Liver (tissue), 8 donors: ENCODE measurements at regions not wholly inside any gene's neighbourhood (a gene's known extent, or its start where the extent isn't known, plus 50 kb on each side); places are given as distances from the start of the nearest gene placed in this dataset.

Experiments used
- DNase-seq: peaks from one replicate; pipeline ENCODE4 v3.0.0-alpha.2; 2017; ENCODE audit warnings: low spot score
- H3K27ac ChIP-seq, 2 donors: one replicate each; pipeline ENCODE4 v1.7.0; 2013; ENCODE audit warnings: inconsistent platforms in 2 of 2, low read length in 2 of 2, control low read depth in 1 of 2, low read depth in 1 of 2, mild to moderate bottlenecking in 1 of 2
- H3K27me3 ChIP-seq, 4 donors: one replicate each; pipeline versions ENCODE4 v1.6.1 to v1.7.0; 2013; ENCODE audit warnings: low read length in 3 of 4, inconsistent platforms in 1 of 4, mild to moderate bottlenecking in 1 of 4, moderate library complexity in 1 of 4; ENCODE audit not compliant: control insufficient read depth in 4 of 4, insufficient read depth in 4 of 4
- H3K36me3 ChIP-seq, 4 donors: one replicate each; pipeline versions ENCODE4 v1.6.1 to v1.7.0; 2013; ENCODE audit warnings: low read length in 3 of 4, mild to moderate bottlenecking in 3 of 4, low read depth in 1 of 4, moderate library complexity in 1 of 4; ENCODE audit not compliant: control insufficient read depth in 4 of 4, insufficient read depth in 3 of 4
- H3K4me1 ChIP-seq, 4 donors: one replicate each; pipeline versions ENCODE4 v1.6.1 to v1.7.0; 2013; ENCODE audit warnings: low read length in 3 of 4, mild to moderate bottlenecking in 3 of 4, moderate library complexity in 1 of 4; ENCODE audit not compliant: control insufficient read depth in 4 of 4, insufficient read depth in 4 of 4
- H3K4me3 ChIP-seq, 3 donors: one replicate each; pipeline versions ENCODE4 v1.6.1 to v1.7.0; 2013; ENCODE audit warnings: low read length in 3 of 3, control low read depth in 1 of 3, low read depth in 1 of 3, mild to moderate bottlenecking in 1 of 3
- H3K9ac ChIP-seq, 2 donors: one replicate each; pipeline ENCODE4 v1.7.0; 2013; ENCODE audit warnings: low read length in 2 of 2, mild to moderate bottlenecking in 2 of 2, moderate library complexity in 2 of 2, control low read depth in 1 of 2, low read depth in 1 of 2
- H3K9me3 ChIP-seq, 4 donors: one replicate each; pipeline versions ENCODE4 v1.6.1 to v1.7.0; 2013; ENCODE audit warnings: low read length in 3 of 4; ENCODE audit not compliant: control insufficient read depth in 4 of 4
- ATF3 ChIP-seq: IDR thresholded peaks from 2 replicates; pipeline ENCODE4 v1.6.1; 2016; ENCODE audit warnings: antibody characterized with exemption
- CTCF ChIP-seq: fragments of 150-350 bp; IDR thresholded peaks from 2 replicates; pipeline ENCODE4 v1.5.1; 2017; ENCODE audit warnings: improper control_type of control experiment, low read depth, low read length; ENCODE audit not compliant: missing input control
- EGR1 ChIP-seq, 2 donors: IDR thresholded peaks; 2 replicates each; pipeline ENCODE4 v1.6.1; 2016 to 2018; ENCODE audit warnings: antibody characterized with exemption in 2 of 2, low read depth in 2 of 2
- FOXA1 ChIP-seq: IDR thresholded peaks from 2 replicates; pipeline ENCODE4 v1.6.1; 2016; ENCODE audit warnings: antibody characterized with exemption
- FOXA2 ChIP-seq: IDR thresholded peaks from 2 replicates; pipeline ENCODE4 v1.6.1; 2016; ENCODE audit warnings: antibody characterized with exemption
- HNF4A ChIP-seq, 2 donors: conservative IDR thresholded peaks; 2 replicates each; pipeline ENCODE4 v1.6.1; 2016; ENCODE audit warnings: antibody characterized with exemption in 2 of 2, mild to moderate bottlenecking in 2 of 2
- HNF4G ChIP-seq: IDR thresholded peaks from 2 replicates; pipeline ENCODE4 v1.6.1; 2016; ENCODE audit warnings: antibody characterized with exemption
- JUND ChIP-seq, 2 donors: IDR thresholded peaks; 2 replicates each; pipeline ENCODE4 v1.6.1; 2016; ENCODE audit warnings: antibody characterized with exemption in 2 of 2
- RAD21 ChIP-seq, 2 donors: IDR thresholded peaks; 2 replicates each; pipeline ENCODE4 v1.6.1; 2016; ENCODE audit warnings: antibody characterized with exemption in 2 of 2, mild to moderate bottlenecking in 2 of 2
- REST ChIP-seq: IDR thresholded peaks from 2 replicates; pipeline ENCODE4 v1.6.1; 2016; ENCODE audit warnings: antibody characterized with exemption, mild to moderate bottlenecking
- RXRA ChIP-seq, 2 donors: IDR thresholded peaks; 2 replicates each; pipeline ENCODE4 v1.6.1; 2017 to 2018; ENCODE audit warnings: antibody characterized with exemption in 2 of 2, mild to moderate bottlenecking in 1 of 2
- SP1 ChIP-seq: IDR thresholded peaks from 2 replicates; pipeline ENCODE4 v1.6.1; 2018; ENCODE audit warnings: antibody characterized with exemption, mild to moderate bottlenecking
- TAF1 ChIP-seq: conservative IDR thresholded peaks from 2 replicates; pipeline ENCODE4 v1.6.1; 2016; ENCODE audit warnings: antibody characterized with exemption, mild to moderate bottlenecking
- YY1 ChIP-seq: IDR thresholded peaks from 2 replicates; pipeline ENCODE4 v1.6.1; 2016; ENCODE audit warnings: antibody characterized with exemption, mild to moderate bottlenecking
- WGBS: extraction: QIAGEN DNeasy Blood & Tissue Kit; methylation state at CpG from one replicate; pipeline ENCODE4 v1.1.7; 2013; 5-methylcytosine and 5-hydroxymethylcytosine counted together
- donor health status: healthy.
- donor health status: healthy.
- donor health status: healthy.
- donor health status: healthy.
- donor health status: healthy.

- TF ChIP-seq REST = no peak
- TF ChIP-seq RXRA (IDR thresholded peaks at IDR 0.05) = no peak
These were observed 214.5 kb downstream of the SNX18 start (continued) for GRCh38 chr5:54732108-54732507.

- no peak overlapping the region for H3K27ac ChIP-seq
- H3K36me3 ChIP-seq = no peaks in the 10 kb centered on the region
- H3K9me3 ChIP-seq = no peaks in the 10 kb centered on the region
- DNase-seq = no peak
- no peak overlapping the region for H3K9ac ChIP-seq
- no peaks in the 10 kb centered on the region for H3K4me1 ChIP-seq
- 92% methylated on average over 1 of the region's 1 CpG for WGBS
- H3K27me3 ChIP-seq = no peaks in the 10 kb centered on the region
- no peak overlapping the region for H3K4me3 ChIP-seq
- TF ChIP-seq CTCF (no peak), ATF3 (no peak), HNF4A (conservative IDR thresholded peaks at IDR 0.05) (no peak), EGR1 (IDR thresholded peaks at IDR 0.05; ENCODE audit: low read depth in 2 of 2) (no peak), TAF1 (no peak), REST (no peak), RXRA (IDR thresholded peaks at IDR 0.05) (no peak), HNF4G (no peak), FOXA1 (no peak), RAD21 (IDR thresholded peaks at IDR 0.05) (no peak), SP1 (no peak), FOXA2 (no peak), YY1 (no peak), JUND (IDR thresholded peaks at IDR 0.05) (no peak)
These were observed 211.0 kb downstream of the SNX18 start for GRCh38 chr5:54728588-54728915.
